H1 (cell line): ENCODE measurements at regions not wholly inside any gene's neighbourhood (a gene's known extent, or its start where the extent isn't known, plus 50 kb on each side); places are given as distances from the start of the nearest gene placed in this dataset.

ENCODE experiments used
- ATF2 ChIP-seq: IDR thresholded peaks from 2 replicates; pipeline ENCODE4 v1.6.1; 2012; ENCODE audit warnings: low read length, inconsistent platforms
- CHD1 ChIP-seq: IDR thresholded peaks from 2 replicates; pipeline ENCODE4 v1.6.1; 2012; ENCODE audit warnings: low read depth, low read length, improper control_type of control experiment
- GABPA ChIP-seq: IDR thresholded peaks from 2 replicates; pipeline ENCODE4 v1.6.1; 2011; ENCODE audit warnings: mild to moderate bottlenecking, low read length, moderate library complexity, borderline replicate concordance; ENCODE audit not compliant: insufficient read depth
- RFX5 ChIP-seq: IDR thresholded peaks from 2 replicates; pipeline ENCODE4 v1.6.1; 2011; ENCODE audit warnings: low read depth, low read length, improper control_type of control experiment, borderline replicate concordance
- SIN3A ChIP-seq, 2 experiments: IDR thresholded peaks in 1 of 2; conservative IDR thresholded peaks in 1 of 2; 2 replicates each; pipeline ENCODE4 v1.6.1; 2011 to 2012; ENCODE audit warnings: low read length in 2 of 2, improper control_type of control experiment in 1 of 2, low read depth in 1 of 2, mild to moderate bottlenecking in 1 of 2
- SIRT6 ChIP-seq: IDR thresholded peaks from one replicate; pipeline ENCODE4 v1.7.1; 2012; ENCODE audit warnings: low read length, inconsistent platforms
- USF2 ChIP-seq: IDR thresholded peaks from 2 replicates; pipeline ENCODE4 v1.6.1; 2011; ENCODE audit warnings: low read length, improper control_type of control experiment

GRCh38 chr11:106398502-106399075 lies 321.1 kb downstream of the AASDHPPT start (continued):
- TF ChIP-seq ATF2 = no peak
- no peak for TF ChIP-seq GABPA
- no peak for TF ChIP-seq USF2
- no peak for TF ChIP-seq CHD1
- no peak for TF ChIP-seq SIRT6
- TF ChIP-seq SIN3A (conservative IDR thresholded peaks at IDR 0.05 in 1 of 2, IDR thresholded peaks at IDR 0.05 in 1 of 2; ENCODE audit: low read depth in 1 of 2, low read length in 2 of 2) = no peak
- TF ChIP-seq RFX5 = no peak
- TF ChIP-seq, all 59 proteins: peak for 0
